HCT116 (cell line): ENCODE measurements at regions not wholly inside any gene's neighbourhood (a gene's known extent, or its start where the extent isn't known, plus 50 kb on each side); places are given as distances from the start of the nearest gene placed in this dataset.

Experiments used
- ATAC-seq: fragments of 200-7000 bp; cut with Tn5 transposase; 2 replicates; pipeline ENCODE4 v1.9.1; 2020; ENCODE audit warnings: mild to moderate bottlenecking, moderate library complexity
- BruUV-seq: library from RNA; stranded (reverse); fragments of 400-500 nt; replicated peaks from 2 replicates; lab custom pipeline; 2021; lab: Mats Ljungman, UMichigan
- CTCF ChIA-PET: fragments of 300-600 bp; sonication (Branson Sonifier 250); formaldehyde crosslinking; loops from one replicate; lab custom pipeline; 2021; ENCODE audit warnings: antibody characterized with exemption; lab: Charles Lee
- POLR2A ChIA-PET: fragments of 300-600, 350-600 bp; sonication (Branson Sonifier 250); formaldehyde crosslinking; loops from one replicate; lab custom pipeline; 2021; ENCODE audit warnings: antibody characterized with exemption; lab: Charles Lee
- RAD21 ChIA-PET, 2 experiments: fragments of 300-600 bp; sonication (Branson Sonifier 250); formaldehyde crosslinking; loops; one replicate each; lab custom pipeline; 2023; ENCODE audit warnings: low total read pairs in 2 of 2; ENCODE audit not compliant: uncharacterized antibody in 2 of 2, unreplicated experiment in 2 of 2, low non-redundant PET in 1 of 2; lab: Charles Lee
- DNase-seq: peaks from one replicate; pipeline ENCODE4 v3.0.0-alpha.2; 2010; ENCODE audit warnings: low read depth, low spot score
- H2AFZ ChIP-seq: fragments of 200-600 bp; shearing (Covaris generic), sonication (generic); 2 replicates; pipeline ENCODE4 v1.6.1; 2017; ENCODE audit warnings: low read depth, mixed run types, mixed read lengths, antibody characterized with exemption, low read length; ENCODE audit not compliant: poor library complexity, severe bottlenecking
- H3K27ac ChIP-seq: 2 replicates; pipeline ENCODE4 v1.5.1; 2012; ENCODE audit warnings: low read depth, low read length
- H3K27me3 ChIP-seq: fragments of 200-600 bp; sonication (generic); 2 replicates; pipeline ENCODE4 v1.6.1; 2016; ENCODE audit warnings: mixed run types, low read length, mixed read lengths; ENCODE audit not compliant: insufficient read depth
- H3K36me3 ChIP-seq, 2 experiments: fragments of 200-500 bp in 1 of 2; fragments of 200-600 bp in 1 of 2; sonication (Bioruptor generic) in 1 of 2; sonication (generic) in 1 of 2; 2 replicates each; pipeline versions ENCODE4 v1.5.1 to v1.6.1; 2014 to 2016; ENCODE audit warnings: low read length in 2 of 2, inconsistent platforms in 1 of 2, mixed read lengths in 1 of 2, mixed run types in 1 of 2; ENCODE audit not compliant: insufficient read depth in 2 of 2, control insufficient read depth in 1 of 2
- H3K4me1 ChIP-seq, 2 experiments: fragments of 200-600 bp in 1 of 2; sonication (generic) in 1 of 2; 2 replicates each; pipeline versions ENCODE4 v1.5.1 to v1.6.1; 2012 to 2017; ENCODE audit warnings: low read length in 2 of 2, inconsistent platforms in 1 of 2, mild to moderate bottlenecking in 1 of 2, mixed read lengths in 1 of 2, mixed run types in 1 of 2, moderate library complexity in 1 of 2; ENCODE audit not compliant: insufficient read depth in 2 of 2, control insufficient read depth in 1 of 2
- H3K4me2 ChIP-seq: fragments of 200-600 bp; sonication (generic); 2 replicates; pipeline ENCODE4 v1.6.1; 2017; ENCODE audit warnings: mixed run types, low read length, mixed read lengths
- H3K4me3 ChIP-seq, 2 experiments: fragments of 200-600 bp in 1 of 2; sonication (generic) in 1 of 2; replicated peaks in 1 of 2; 2 replicates each; pipeline ENCODE4 v1.5.1; 2011 to 2016; ENCODE audit warnings: low read length in 2 of 2, control low read depth in 1 of 2, low read depth in 1 of 2, mild to moderate bottlenecking in 1 of 2, mixed read lengths in 1 of 2, mixed run types in 1 of 2
- H3K79me2 ChIP-seq: fragments of 200-600 bp; sonication (generic); 2 replicates; pipeline ENCODE4 v1.6.1; 2017; ENCODE audit warnings: mild to moderate bottlenecking, mixed run types, low read length, moderate library complexity, mixed read lengths; ENCODE audit not compliant: insufficient read depth
- H3K9ac ChIP-seq: fragments of 200-600 bp; sonication (generic); 2 replicates; pipeline ENCODE4 v1.6.1; 2016; ENCODE audit warnings: low read length, mixed read lengths
- H3K9me2 ChIP-seq: fragments of 200-600 bp; sonication (generic), shearing (Covaris generic); 2 replicates; pipeline ENCODE4 v1.6.1; 2017; ENCODE audit warnings: mixed run types, mild to moderate bottlenecking, moderate library complexity; ENCODE audit not compliant: insufficient read depth
- H3K9me3 ChIP-seq, 2 experiments: fragments of 200-500 bp in 1 of 2; fragments of 200-600 bp in 1 of 2; sonication (Bioruptor generic) in 1 of 2; sonication (generic) in 1 of 2; 2 replicates each; pipeline ENCODE4 v1.6.1; 2014 to 2017; ENCODE audit warnings: low read length in 2 of 2, mixed read lengths in 2 of 2, inconsistent platforms in 1 of 2, low read depth in 1 of 2, mild to moderate bottlenecking in 1 of 2, mixed run types in 1 of 2, moderate library complexity in 1 of 2; ENCODE audit not compliant: control insufficient read depth in 1 of 2, insufficient read depth in 1 of 2
- H4K20me1 ChIP-seq: fragments of 200-600 bp; sonication (generic), shearing (Covaris generic); 2 replicates; pipeline ENCODE4 v1.6.1; 2017; ENCODE audit warnings: mixed run types, mild to moderate bottlenecking, moderate library complexity; ENCODE audit not compliant: insufficient read depth
- CBX3 ChIP-seq: IDR thresholded peaks from 2 replicates; pipeline ENCODE4 v1.6.1; 2012; ENCODE audit warnings: low read depth
- EGR1 ChIP-seq: IDR thresholded peaks from 2 replicates; pipeline ENCODE4 v1.6.1; 2012; ENCODE audit warnings: low read depth
- EZH2phosphoT487 ChIP-seq: fragments of 200-600 bp; IDR thresholded peaks from 2 replicates; pipeline ENCODE4 v1.6.1; 2018; ENCODE audit warnings: antibody characterized with exemption, borderline replicate concordance
- FOSL1 ChIP-seq: IDR thresholded peaks from 2 replicates; pipeline ENCODE4 v1.6.1; 2012; ENCODE audit warnings: low read depth
- SRF ChIP-seq: IDR thresholded peaks from 2 replicates; pipeline ENCODE4 v1.6.1; 2012; ENCODE audit warnings: low read depth
- ZFX ChIP-seq: fragments of 450-650 bp; IDR thresholded peaks from 2 replicates; pipeline ENCODE4 v1.6.1; 2017
- intact Hi-C: fragments of 100-400 bp; cut with micrococcal nuclease; formaldehyde crosslinking; loops from 2 replicates; pipeline ENCODE4 v1.10.0; 2022
- TF ChIP-seq, protein P1 (sequence below): IDR thresholded peaks from 2 replicates; pipeline ENCODE4 v1.6.1; 2012; ENCODE audit warnings: low read depth
- TF ChIP-seq, protein P2 (sequence below), 3 experiments: fragments of 200-600 bp in 1 of 3; sonication (generic) in 1 of 3; IDR thresholded peaks in 2 of 3; conservative IDR thresholded peaks in 1 of 3; 2 replicates each; pipeline ENCODE4 v1.5.1; 2012 to 2017; ENCODE audit warnings: low read depth in 2 of 3, low read length in 2 of 3, antibody characterized with exemption in 1 of 3, borderline replicate concordance in 1 of 3, control low read depth in 1 of 3, mild to moderate bottlenecking in 1 of 3, mixed read lengths in 1 of 3, mixed run types in 1 of 3, moderate library complexity in 1 of 3; ENCODE audit not compliant: insufficient read depth in 1 of 3
- TF ChIP-seq, protein P3 (sequence below): IDR thresholded peaks from 2 replicates; pipeline ENCODE4 v1.6.1; 2011; ENCODE audit warnings: mild to moderate bottlenecking, low read length, moderate library complexity; ENCODE audit not compliant: insufficient replicate concordance; ENCODE audit errors: extremely low read depth

DNA sequence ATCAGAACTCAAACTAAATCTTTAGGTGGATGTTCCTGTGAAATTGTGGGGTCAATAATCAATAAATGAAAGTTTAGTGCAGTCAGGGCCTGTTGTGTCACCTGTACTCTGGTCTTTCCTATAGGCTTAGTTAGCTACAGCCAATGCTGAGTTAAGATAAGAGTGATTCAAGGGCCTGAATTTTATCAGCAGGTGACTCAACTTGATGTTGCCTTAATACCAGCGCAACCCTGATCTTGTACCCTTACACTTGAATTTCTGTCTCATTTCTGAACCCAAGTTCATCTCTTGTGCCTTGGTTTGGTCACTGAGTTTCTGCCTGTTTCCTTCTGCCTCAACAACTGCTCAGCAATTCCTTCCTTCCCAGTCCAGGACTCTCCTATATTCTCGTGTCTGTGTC is 157.0 kb upstream of the E2F7 start:
- no peak overlapping the region for H3K9ac ChIP-seq
- ChIA-PET CTCF (no interaction called here), RAD21 (no interaction called here), POLR2A (no interaction called here)
- no peaks in the 10 kb centered on the region for H3K9me3 ChIP-seq
- no peak overlapping the region for H3K27ac ChIP-seq
- intact Hi-C loops: no loop called here
- H3K9me2 ChIP-seq: no peaks in the 10 kb centered on the region
- no peaks in the 10 kb centered on the region for H3K27me3 ChIP-seq
- TF ChIP-seq EZH2phosphoT487 (no peak), FOSL1 (no peak), SRF (no peak), CBX3 (no peak), ZFX (no peak), EGR1 (no peak)
- TF ChIP-seq, protein P1, sequence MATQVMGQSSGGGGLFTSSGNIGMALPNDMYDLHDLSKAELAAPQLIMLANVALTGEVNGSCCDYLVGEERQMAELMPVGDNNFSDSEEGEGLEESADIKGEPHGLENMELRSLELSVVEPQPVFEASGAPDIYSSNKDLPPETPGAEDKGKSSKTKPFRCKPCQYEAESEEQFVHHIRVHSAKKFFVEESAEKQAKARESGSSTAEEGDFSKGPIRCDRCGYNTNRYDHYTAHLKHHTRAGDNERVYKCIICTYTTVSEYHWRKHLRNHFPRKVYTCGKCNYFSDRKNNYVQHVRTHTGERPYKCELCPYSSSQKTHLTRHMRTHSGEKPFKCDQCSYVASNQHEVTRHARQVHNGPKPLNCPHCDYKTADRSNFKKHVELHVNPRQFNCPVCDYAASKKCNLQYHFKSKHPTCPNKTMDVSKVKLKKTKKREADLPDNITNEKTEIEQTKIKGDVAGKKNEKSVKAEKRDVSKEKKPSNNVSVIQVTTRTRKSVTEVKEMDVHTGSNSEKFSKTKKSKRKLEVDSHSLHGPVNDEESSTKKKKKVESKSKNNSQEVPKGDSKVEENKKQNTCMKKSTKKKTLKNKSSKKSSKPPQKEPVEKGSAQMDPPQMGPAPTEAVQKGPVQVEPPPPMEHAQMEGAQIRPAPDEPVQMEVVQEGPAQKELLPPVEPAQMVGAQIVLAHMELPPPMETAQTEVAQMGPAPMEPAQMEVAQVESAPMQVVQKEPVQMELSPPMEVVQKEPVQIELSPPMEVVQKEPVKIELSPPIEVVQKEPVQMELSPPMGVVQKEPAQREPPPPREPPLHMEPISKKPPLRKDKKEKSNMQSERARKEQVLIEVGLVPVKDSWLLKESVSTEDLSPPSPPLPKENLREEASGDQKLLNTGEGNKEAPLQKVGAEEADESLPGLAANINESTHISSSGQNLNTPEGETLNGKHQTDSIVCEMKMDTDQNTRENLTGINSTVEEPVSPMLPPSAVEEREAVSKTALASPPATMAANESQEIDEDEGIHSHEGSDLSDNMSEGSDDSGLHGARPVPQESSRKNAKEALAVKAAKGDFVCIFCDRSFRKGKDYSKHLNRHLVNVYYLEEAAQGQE: no peak
- TF ChIP-seq, protein P2, sequence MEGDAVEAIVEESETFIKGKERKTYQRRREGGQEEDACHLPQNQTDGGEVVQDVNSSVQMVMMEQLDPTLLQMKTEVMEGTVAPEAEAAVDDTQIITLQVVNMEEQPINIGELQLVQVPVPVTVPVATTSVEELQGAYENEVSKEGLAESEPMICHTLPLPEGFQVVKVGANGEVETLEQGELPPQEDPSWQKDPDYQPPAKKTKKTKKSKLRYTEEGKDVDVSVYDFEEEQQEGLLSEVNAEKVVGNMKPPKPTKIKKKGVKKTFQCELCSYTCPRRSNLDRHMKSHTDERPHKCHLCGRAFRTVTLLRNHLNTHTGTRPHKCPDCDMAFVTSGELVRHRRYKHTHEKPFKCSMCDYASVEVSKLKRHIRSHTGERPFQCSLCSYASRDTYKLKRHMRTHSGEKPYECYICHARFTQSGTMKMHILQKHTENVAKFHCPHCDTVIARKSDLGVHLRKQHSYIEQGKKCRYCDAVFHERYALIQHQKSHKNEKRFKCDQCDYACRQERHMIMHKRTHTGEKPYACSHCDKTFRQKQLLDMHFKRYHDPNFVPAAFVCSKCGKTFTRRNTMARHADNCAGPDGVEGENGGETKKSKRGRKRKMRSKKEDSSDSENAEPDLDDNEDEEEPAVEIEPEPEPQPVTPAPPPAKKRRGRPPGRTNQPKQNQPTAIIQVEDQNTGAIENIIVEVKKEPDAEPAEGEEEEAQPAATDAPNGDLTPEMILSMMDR (IDR thresholded peaks at IDR 0.05 in 2 of 3, conservative IDR thresholded peaks at IDR 0.05 in 1 of 3; ENCODE audit: borderline replicate concordance in 1 of 3, insufficient read depth in 1 of 3, low read depth in 2 of 3, low read length in 2 of 3): no peak
- TF ChIP-seq, protein P3, sequence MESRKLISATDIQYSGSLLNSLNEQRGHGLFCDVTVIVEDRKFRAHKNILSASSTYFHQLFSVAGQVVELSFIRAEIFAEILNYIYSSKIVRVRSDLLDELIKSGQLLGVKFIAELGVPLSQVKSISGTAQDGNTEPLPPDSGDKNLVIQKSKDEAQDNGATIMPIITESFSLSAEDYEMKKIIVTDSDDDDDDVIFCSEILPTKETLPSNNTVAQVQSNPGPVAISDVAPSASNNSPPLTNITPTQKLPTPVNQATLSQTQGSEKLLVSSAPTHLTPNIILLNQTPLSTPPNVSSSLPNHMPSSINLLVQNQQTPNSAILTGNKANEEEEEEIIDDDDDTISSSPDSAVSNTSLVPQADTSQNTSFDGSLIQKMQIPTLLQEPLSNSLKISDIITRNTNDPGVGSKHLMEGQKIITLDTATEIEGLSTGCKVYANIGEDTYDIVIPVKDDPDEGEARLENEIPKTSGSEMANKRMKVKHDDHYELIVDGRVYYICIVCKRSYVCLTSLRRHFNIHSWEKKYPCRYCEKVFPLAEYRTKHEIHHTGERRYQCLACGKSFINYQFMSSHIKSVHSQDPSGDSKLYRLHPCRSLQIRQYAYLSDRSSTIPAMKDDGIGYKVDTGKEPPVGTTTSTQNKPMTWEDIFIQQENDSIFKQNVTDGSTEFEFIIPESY: no peak
- H3K4me1 ChIP-seq: no peaks in the 10 kb centered on the region
- H2AFZ ChIP-seq: no peak overlapping the region
- H4K20me1 ChIP-seq: no peaks in the 10 kb centered on the region
- H3K4me2 ChIP-seq: no peak overlapping the region
- DNase-seq (no peak), ATAC-seq (no peak)
- no peaks in the 10 kb centered on the region for H3K79me2 ChIP-seq
- no peak overlapping the region for H3K4me3 ChIP-seq
- no TSS peak for BruUV-seq
- no peaks in the 10 kb centered on the region for H3K36me3 ChIP-seq
